Kidney (tissue), 13 donors: ENCODE measurements at regions not wholly inside any gene's neighbourhood (a gene's known extent, or its start where the extent isn't known, plus 50 kb on each side); places are given as distances from the start of the nearest gene placed in this dataset.
"Not testable (repeated sequence)": the region's sequence is repeated elsewhere in the genome, so short reads cannot be mapped to it uniquely, and the experiment has no call there.

Source experiments
- DNase-seq, 5 donors: peaks; one replicate each; pipeline ENCODE4 v3.0.0-alpha.2; 2013 to 2020
- FAIRE-seq: peaks from 2 replicates; lab custom pipeline; 2012; peaks lifted over from hg19 to GRCh38; lab: Jason Lieb, UNC
- H3K27ac ChIP-seq, 2 donors: one replicate each; pipeline ENCODE4 v1.7.0; 2013; ENCODE audit warnings: low read depth in 2 of 2, low read length in 2 of 2, inconsistent platforms in 1 of 2
- H3K27me3 ChIP-seq: one replicate; pipeline ENCODE4 v1.7.1; 2013; ENCODE audit warnings: low read length, inconsistent platforms; ENCODE audit not compliant: control insufficient read depth, insufficient read depth
- H3K36me3 ChIP-seq, 3 donors: one replicate each; pipeline versions ENCODE4 v1.7.0 to v1.7.1; 2013; ENCODE audit warnings: low read length in 3 of 3, control low read depth in 1 of 3, inconsistent platforms in 1 of 3; ENCODE audit not compliant: insufficient read depth in 3 of 3, control insufficient read depth in 2 of 3
- H3K4me1 ChIP-seq, 3 donors: one replicate each; pipeline versions ENCODE4 v1.7.0 to v1.7.1; 2013; ENCODE audit warnings: low read length in 3 of 3, inconsistent platforms in 1 of 3, low read depth in 1 of 3; ENCODE audit not compliant: control insufficient read depth in 2 of 3, insufficient read depth in 2 of 3
- H3K4me3 ChIP-seq, 3 donors: one replicate each; pipeline versions ENCODE4 v1.7.0 to v1.8.1; 2013; ENCODE audit warnings: low read length in 3 of 3, control low read depth in 1 of 3, inconsistent platforms in 1 of 3
- H3K9ac ChIP-seq, 3 donors: one replicate each; pipeline versions ENCODE4 v1.7.0 to v1.7.1; 2013; ENCODE audit warnings: low read length in 3 of 3, control low read depth in 1 of 3, inconsistent platforms in 1 of 3
- H3K9me3 ChIP-seq, 3 donors: one replicate each; pipeline versions ENCODE4 v1.7.0 to v1.7.1; 2013; ENCODE audit warnings: low read length in 3 of 3, control low read depth in 1 of 3, inconsistent platforms in 1 of 3; ENCODE audit not compliant: control insufficient read depth in 2 of 3, insufficient read depth in 1 of 3
- intact Hi-C: fragments of 100-400 bp; cut with DNase I; formaldehyde crosslinking; loops from one replicate; pipeline ENCODE4 v1.11.1; 2022
- TF ChIP-seq, protein P1 (sequence below): IDR thresholded peaks from 3 replicates; pipeline ENCODE4 v1.5.1; 2012; ENCODE audit warnings: mild to moderate bottlenecking, moderate library complexity, borderline replicate concordance; ENCODE audit not compliant: insufficient read depth; ENCODE audit errors: extremely low read depth
- donor health status: control.
- donor health status: control.
- donor health status: control.
- donor health status: control.
- donor health status: control.
- donor health status: DM: yes; HTN: yes; CAD: no.
- donor health status: Normal renal cell carcinoma (clear cell type).

DNA sequence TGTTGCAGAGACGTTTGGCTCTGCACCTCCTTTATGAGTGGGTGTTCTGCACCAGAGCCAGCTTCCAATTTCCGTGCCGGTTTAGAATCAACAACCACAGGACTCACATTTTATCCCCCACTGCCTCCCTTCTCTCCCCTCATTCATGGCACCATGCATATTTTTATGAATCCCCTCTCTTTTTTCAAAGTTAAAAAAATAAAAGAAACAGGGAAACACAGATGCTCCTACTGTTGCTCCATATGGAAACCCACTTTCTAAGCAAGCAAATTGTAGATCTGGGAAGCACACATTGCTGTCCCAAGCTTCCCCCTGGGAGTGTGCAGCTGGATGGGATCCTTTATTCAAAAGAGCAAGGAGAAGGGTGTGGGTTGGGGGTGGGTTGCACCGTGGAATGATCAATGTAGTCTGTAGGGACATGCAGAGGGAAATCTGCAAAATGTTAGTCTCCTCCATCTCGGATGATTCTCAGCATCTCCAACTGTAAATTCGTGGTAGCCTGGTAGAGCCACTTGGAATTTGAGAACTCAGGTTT lies 410.0 kb upstream of the ADAMTSL1 start:
- TF ChIP-seq, protein P1, sequence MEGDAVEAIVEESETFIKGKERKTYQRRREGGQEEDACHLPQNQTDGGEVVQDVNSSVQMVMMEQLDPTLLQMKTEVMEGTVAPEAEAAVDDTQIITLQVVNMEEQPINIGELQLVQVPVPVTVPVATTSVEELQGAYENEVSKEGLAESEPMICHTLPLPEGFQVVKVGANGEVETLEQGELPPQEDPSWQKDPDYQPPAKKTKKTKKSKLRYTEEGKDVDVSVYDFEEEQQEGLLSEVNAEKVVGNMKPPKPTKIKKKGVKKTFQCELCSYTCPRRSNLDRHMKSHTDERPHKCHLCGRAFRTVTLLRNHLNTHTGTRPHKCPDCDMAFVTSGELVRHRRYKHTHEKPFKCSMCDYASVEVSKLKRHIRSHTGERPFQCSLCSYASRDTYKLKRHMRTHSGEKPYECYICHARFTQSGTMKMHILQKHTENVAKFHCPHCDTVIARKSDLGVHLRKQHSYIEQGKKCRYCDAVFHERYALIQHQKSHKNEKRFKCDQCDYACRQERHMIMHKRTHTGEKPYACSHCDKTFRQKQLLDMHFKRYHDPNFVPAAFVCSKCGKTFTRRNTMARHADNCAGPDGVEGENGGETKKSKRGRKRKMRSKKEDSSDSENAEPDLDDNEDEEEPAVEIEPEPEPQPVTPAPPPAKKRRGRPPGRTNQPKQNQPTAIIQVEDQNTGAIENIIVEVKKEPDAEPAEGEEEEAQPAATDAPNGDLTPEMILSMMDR, result no peak
- no peaks in the 10 kb centered on the region for H3K36me3 ChIP-seq
- no peaks in the 10 kb centered on the region for H3K4me1 ChIP-seq
- H3K9me3 ChIP-seq, result no peaks in the 10 kb centered on the region
- intact Hi-C loops, result no loop called here
- H3K27me3 ChIP-seq, result no peaks in the 10 kb centered on the region
- no peak for DNase-seq
- no peak overlapping the region for H3K27ac ChIP-seq
- FAIRE-seq, result no peak
- no peak overlapping the region for H3K4me3 ChIP-seq
- no peak overlapping the region for H3K9ac ChIP-seq

GRCh38 chr9:18066608-18067007 lies 407.3 kb upstream of the ADAMTSL1 start:
- H3K27ac ChIP-seq, H3K9ac ChIP-seq, H3K36me3 ChIP-seq, DNase-seq, H3K4me1 ChIP-seq, FAIRE-seq, intact Hi-C loops, H3K4me3 ChIP-seq, H3K27me3 ChIP-seq, H3K9me3 ChIP-seq: not testable (repeated sequence)

DNA sequence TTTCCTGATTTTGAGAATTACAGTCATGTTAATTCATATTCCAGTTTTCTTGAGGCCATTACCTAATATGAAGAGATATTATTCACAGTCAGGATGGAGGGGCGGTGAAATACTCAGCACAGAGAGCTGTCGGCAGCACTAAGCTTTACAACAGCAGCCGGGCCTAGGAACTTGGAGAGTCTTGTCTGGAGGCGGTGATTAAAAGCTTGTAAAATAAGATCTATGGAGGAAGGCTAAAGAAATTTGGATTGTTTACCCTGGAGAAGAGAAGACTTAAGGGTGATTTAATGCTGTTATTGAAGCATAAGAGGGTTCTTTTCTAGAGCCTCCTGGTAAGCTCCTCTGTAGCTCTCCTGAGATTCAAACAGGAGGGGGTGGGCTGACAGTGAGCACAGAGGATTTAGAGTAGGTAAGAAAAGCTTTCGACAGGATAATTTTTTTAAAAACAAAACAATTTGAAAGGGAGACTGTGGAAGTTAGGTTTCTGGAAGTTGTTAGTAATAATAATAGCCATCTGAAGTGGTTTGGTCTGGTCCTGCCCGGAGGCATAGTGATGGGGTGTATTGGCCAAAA lies 406.3 kb upstream of the ADAMTSL1 start:
- DNase-seq, result peak in 2 of 5 donors; percentile 50 to 54
- TF ChIP-seq, protein P1, result no peak
- intact Hi-C loops, result no loop called here
- no peak overlapping the region for H3K27ac ChIP-seq
- H3K9ac ChIP-seq, result no peak overlapping the region
- no peaks in the 10 kb centered on the region for H3K27me3 ChIP-seq
- FAIRE-seq, result no peak
- H3K4me3 ChIP-seq, result no peak overlapping the region
- H3K9me3 ChIP-seq, result no peaks in the 10 kb centered on the region
- H3K4me1 ChIP-seq, result no peaks in the 10 kb centered on the region
- H3K36me3 ChIP-seq, result no peaks in the 10 kb centered on the region

DNA sequence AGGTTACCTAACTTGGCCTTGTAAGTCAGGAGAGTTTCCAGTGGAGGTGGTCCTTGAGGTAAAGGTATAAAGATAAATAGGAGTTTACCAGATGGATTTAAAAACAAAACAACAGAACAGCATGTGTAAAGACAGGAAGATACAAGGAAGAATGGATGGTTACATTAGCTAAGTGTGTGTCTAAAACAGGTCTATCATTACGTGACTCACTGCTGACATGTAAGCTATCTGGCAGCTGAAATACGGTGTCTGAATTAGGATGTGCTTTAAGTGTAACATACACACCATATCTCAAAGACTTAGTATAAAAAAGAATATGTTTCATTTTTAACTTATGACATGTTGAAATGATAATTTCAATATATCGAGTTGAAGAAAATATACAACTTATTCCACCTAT lies 405.1 kb upstream of the ADAMTSL1 start:
- intact Hi-C loops, result no loop called here
- Histone ChIP-seq H3K9ac (no peak overlapping the region), H3K36me3 (no peaks in the 10 kb centered on the region), H3K4me3 (no peak overlapping the region), H3K27ac (no peak overlapping the region), H3K27me3 (no peaks in the 10 kb centered on the region), H3K9me3 (no peaks in the 10 kb centered on the region), H3K4me1 (no peaks in the 10 kb centered on the region)
- TF ChIP-seq, protein P1, result no peak
- no peak for FAIRE-seq
- no peak for DNase-seq
